ENCODE measurements at regions not wholly inside any gene's neighbourhood (a gene's known extent, or its start where the extent isn't known, plus 50 kb on each side); places are given as distances from the start of the nearest gene placed in this dataset.

- no peak for DNase-seq
Observed at GRCh38 chr10:108453166-108453565, 1288.7 kb upstream of the SORCS1 start.

GRCh38 chr10:108452533-108452932 lies 1288.0 kb upstream of the SORCS1 start:
- no peak for DNase-seq

GRCh38 chr10:108450280-108450679 lies 1285.8 kb upstream of the SORCS1 start:
- DNase-seq: no peak

GRCh38 chr10:108445746-108446145 lies 1281.2 kb upstream of the SORCS1 start:
- DNase-seq: no peak

- no peak for DNase-seq
Observed at GRCh38 chr10:108443636-108444035, 1279.1 kb upstream of the SORCS1 start.

- no peak for DNase-seq
Observed at GRCh38 chr10:108439397-108439796, 1274.9 kb upstream of the SORCS1 start.

DNA sequence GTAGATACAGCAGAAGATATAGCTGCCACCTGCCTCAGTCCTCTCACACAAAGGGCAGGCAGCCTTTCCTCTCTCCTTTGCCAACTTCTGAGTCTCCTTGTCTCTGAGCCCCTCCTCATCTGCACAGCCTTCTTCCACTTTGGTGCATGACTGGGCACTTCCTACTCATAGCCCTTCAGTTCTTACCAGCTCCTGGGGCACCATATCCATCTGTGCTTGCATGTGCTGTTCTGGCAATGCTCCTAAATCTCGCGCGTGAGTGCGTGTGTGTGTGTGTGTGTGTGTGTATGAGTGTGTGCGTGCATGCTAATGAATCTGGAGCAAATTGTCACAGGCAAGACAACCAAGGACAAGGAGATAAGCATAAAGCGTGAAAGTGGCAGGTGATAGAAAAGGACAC lies 1271.6 kb upstream of the SORCS1 start:
- DNase-seq: no peak

DNA sequence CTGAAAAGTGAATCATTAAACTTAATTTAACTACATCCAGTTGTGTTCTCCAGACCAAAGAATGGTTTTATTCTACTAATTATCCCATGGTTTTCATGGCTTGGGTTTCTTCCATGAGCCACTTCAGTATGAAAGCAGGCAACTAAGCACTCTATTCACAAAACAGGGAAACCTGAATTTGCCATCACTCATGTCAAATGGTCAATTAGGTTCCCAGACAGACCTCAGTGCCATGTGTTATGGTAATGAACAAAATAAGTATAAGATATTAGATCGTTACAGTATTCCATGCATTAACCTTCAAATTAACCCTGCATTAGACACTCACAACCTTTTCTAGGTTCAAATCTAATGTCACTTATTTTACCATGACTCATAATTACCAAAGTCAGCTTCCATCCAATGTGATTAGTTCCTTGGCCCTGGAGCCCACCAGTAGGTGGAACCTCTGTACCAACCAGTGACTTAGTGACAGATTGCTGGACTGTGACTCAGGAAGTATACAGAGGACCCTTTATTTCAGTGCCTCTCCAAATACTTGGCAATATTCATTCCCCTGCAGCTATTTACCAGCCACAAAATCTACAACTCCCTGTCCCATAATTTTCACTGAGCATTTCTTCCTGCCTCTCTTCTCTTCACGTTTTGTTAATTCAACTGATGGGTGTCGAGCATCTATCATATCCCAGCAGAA lies 1270.2 kb upstream of the SORCS1 start:
- DNase-seq: no peak

- no peak for DNase-seq
Observed at GRCh38 chr10:108427146-108427545, 1262.6 kb upstream of the SORCS1 start.

DNA sequence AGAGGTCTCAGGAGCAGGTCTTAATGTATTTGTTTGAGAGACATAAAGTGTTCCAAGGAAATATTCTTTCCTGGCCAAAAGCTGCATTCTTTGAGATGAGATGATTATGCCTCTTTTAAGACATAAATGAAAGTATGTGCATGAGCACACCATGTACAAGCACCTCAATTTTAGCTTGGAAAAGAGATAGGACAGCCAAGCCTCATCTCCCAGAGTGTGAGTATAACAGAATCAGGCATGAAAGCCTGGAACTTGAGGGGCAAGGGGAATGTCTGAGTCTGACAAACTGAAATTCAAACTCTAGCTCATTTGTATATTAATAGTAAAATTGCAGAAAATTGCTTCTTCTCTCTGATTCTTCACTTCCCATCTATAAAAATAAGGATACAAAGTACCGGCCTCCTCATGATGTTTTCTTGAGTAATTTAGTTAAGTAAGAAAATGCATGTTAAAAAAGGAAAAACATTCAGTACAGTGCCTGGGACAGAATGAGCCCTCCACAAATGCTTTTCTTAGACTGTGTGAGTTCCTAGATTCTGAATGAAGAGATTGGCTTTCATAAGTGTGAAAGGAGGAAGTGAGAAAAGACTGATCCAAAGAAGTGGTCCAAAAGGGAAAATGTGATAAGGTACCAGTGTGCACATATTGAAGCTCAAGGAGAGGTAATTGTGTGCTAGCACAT lies 1260.9 kb upstream of the SORCS1 start:
- no peak for DNase-seq

DNA sequence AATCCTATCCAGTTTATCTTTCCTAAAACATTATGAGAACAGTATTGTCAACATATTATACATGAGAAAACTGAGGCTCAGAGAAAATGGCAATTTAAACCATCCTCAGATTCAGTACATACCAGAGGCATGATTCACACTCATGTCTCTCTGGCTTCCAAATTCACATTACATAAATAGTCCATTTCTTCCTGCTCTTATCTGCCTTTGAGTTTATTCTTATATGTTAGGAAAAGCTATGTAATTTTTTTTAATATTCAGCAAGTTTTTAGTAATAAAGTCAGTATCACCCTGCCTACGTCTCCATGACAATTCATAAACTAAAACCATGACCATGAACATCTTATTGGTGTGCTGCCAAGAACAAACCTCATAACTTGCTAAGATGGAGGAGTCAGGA lies 1260.2 kb upstream of the SORCS1 start:
- DNase-seq: no peak

GRCh38 chr10:108422286-108422685 lies 1257.8 kb upstream of the SORCS1 start:
- no peak for DNase-seq

DNA sequence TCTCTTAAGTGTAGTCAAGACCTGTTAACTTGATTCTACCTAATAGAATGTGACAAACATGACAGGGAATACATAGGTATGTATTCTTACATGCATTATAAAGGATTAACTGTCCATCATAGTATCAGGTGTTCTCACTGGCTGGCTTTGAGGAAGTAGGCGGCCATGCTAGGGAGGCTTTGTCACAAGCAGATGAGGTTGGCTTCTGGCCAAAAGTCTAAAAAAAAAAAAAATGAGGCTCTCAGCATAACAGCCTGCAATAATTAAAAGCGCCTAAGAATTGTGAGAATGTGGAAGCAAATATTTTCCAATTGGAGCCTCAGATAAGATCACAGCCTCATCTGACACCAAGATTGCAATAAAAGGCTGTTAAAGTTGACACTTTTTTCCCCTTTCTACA lies 1256.8 kb upstream of the SORCS1 start:
- no peak for DNase-seq

DNA sequence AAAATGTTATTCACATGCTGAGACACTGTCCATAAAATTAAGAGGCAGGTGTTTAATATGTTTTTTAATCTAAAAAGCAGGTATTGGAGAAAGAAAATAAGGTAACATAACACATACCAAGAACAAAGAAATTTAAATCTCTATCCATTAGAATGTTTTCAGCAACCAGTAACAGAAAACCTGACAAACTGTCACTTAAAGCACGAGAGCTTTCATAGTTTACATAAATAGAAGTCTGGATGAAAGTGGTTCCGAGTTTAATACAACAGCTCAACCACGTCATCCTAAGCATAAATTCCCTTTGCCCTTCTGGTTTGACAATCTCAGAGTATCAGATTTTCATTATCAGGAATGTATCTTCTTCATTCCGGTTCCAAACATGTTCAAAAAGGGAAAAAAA lies 1249.4 kb upstream of the SORCS1 start:
- no peak for DNase-seq

DNA sequence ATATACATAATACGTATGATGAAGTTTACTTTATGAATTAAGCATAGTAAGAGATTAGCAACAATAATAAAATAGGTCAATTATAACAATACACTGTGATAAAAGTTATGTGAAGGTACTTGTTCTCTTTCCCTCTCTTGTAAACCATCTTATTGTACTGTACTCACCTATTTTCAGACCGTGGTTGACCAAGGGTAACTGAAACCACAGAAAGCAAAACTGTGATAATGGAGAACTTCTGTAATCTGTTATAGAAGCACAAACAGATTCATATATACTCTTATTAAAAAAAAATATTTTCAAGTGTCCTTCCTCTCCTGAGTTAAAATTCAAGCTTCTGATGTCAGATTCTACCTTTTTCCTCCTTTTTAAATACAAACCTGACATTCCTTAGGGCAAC lies 1247.8 kb upstream of the SORCS1 start:
- DNase-seq: no peak

DNA sequence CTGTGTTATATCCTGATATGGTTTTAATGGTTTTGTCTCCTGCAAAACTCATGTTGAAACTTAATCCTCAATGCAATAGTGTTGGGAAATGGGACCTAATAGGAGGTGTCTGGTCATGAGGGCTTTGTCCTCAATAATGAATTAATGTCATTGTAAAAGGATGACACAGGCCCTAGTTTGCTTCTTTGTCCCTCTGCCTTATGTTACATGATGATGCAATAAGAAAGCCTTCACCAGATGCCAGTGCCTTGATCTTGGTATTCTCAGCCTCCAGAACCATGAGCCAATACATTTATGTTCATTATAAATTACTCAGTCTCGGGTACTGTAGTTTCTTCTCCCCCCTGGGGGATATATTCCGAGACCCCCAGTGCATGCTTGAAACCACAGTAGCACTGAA lies 1247.4 kb upstream of the SORCS1 start:
- no peak for DNase-seq

- DNase-seq: no peak
Observed at GRCh38 chr10:108411206-108411605, 1246.7 kb upstream of the SORCS1 start.

DNA sequence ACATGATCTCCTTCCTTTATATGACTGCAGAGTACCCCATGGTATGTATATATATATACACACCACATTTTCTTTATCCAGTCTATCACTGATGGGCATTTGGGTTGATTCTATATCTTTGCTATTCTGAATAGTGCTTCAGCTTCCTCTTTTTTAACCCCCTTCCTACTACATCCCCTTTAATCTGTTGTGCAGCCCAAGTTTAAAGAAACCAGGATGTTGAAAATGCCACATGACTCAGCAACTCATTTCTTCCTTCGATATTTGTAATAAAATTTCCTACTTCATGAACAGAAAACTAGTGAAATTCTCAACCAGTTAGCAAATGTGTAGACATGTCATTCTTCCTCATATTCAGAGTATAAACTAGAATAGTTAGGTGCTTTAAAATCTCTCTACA lies 1245.7 kb upstream of the SORCS1 start:
- DNase-seq: no peak

DNA sequence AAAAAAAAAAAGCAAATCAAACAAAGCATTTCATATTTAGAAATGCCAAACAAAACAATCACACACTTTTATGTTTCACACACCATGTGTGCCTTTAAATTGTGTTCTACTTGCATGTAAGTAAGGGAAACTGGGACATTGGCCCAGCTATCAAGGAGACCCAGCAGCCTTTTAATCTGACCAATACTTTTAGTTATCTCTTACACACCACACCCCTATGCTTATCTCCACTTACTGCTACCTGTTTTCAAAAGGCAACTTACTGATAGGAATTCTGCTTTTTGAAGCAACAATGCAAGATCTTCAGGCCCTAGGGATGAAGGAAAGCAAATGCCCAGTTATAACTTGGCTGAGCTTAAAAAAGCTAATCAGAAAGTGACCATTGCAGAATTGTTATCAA lies 1244.8 kb upstream of the SORCS1 start:
- DNase-seq: no peak

GRCh38 chr10:108404155-108404554 lies 1239.6 kb upstream of the SORCS1 start:
- no peak for DNase-seq

DNA sequence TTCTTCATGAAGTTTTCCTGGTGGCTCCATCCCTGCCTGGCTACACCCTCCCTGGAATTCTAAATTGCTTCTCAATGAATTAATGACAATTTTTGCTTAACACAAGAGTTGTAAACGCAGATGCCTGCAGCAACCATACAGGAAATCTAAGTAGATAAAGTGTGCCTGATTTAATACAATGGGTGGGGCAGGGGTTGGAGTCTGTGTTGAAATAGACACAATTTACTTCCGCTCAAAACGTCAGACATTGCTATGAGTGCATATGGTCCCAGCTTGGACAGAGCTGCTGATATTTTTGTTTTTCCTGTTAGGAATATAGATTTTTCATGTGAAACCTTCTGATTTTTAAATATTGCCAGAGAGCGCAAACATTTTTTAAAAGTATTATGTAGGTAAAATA lies 1235.0 kb upstream of the SORCS1 start:
- DNase-seq: no peak

GRCh38 chr10:108393089-108393488 lies 1228.6 kb upstream of the SORCS1 start:
- DNase-seq: no peak

GRCh38 chr10:108392286-108392685 lies 1227.8 kb upstream of the SORCS1 start:
- no peak for DNase-seq

- no peak for DNase-seq
Observed at GRCh38 chr10:108388706-108389105, 1224.2 kb upstream of the SORCS1 start.

GRCh38 chr10:108385963-108386362 lies 1221.5 kb upstream of the SORCS1 start:
- DNase-seq: no peak
